Common myeloid progenitor, CD34-positive (primary cell): ENCODE measurements at regions not wholly inside any gene's neighbourhood (a gene's known extent, or its start where the extent isn't known, plus 50 kb on each side); places are given as distances from the start of the nearest gene placed in this dataset.

Experiments used
- CTCF ChIA-PET: fragments of 350-600 bp; sonication (Branson Sonifier 250); formaldehyde crosslinking; loops from one replicate; lab custom pipeline; 2021; ENCODE audit warnings: antibody characterized with exemption; lab: Charles Lee
- POLR2A ChIA-PET: fragments of 350-600 bp; sonication (Branson Sonifier 250); formaldehyde crosslinking; loops from one replicate; lab custom pipeline; 2021; ENCODE audit warnings: antibody characterized with exemption; lab: Charles Lee
- DNase-seq, 3 donors: peaks; one replicate each; pipeline versions ENCODE4 v3.0.0 to v3.0.0-alpha.2; 2013
- H3K27ac ChIP-seq, 2 experiments: 1 replicate in 1 of 2; 2 replicates in 1 of 2; pipeline ENCODE4 v1.7.0; 2013; ENCODE audit warnings: inconsistent platforms in 2 of 2, low read length in 2 of 2, mild to moderate bottlenecking in 2 of 2, low read depth in 1 of 2, moderate library complexity in 1 of 2; ENCODE audit not compliant: severe bottlenecking in 2 of 2, insufficient read depth in 1 of 2, poor library complexity in 1 of 2
- H3K27me3 ChIP-seq, 5 experiments: replicated peaks in 2 of 5; 1 replicate in 3 of 5; 2 replicates in 2 of 5; pipeline versions ENCODE4 v1.6.1 to v1.7.0; 2013; ENCODE audit warnings: low read length in 4 of 5, mild to moderate bottlenecking in 2 of 5, moderate library complexity in 2 of 5, inconsistent platforms in 1 of 5; ENCODE audit not compliant: insufficient read depth in 5 of 5, control insufficient read depth in 4 of 5
- H3K36me3 ChIP-seq, 4 experiments: 1 replicate in 2 of 4; 2 replicates in 2 of 4; pipeline versions ENCODE4 v1.6.1 to v1.7.0; 2013; ENCODE audit warnings: low read length in 3 of 4, control low read depth in 1 of 4, mild to moderate bottlenecking in 1 of 4; ENCODE audit not compliant: control insufficient read depth in 4 of 4, insufficient read depth in 4 of 4
- H3K4me1 ChIP-seq, 4 experiments: 1 replicate in 3 of 4; 2 replicates in 1 of 4; pipeline versions ENCODE4 v1.6.1 to v1.7.1; 2013; ENCODE audit warnings: low read length in 3 of 4, mild to moderate bottlenecking in 3 of 4, control low read depth in 1 of 4, inconsistent platforms in 1 of 4, moderate library complexity in 1 of 4; ENCODE audit not compliant: control insufficient read depth in 4 of 4, insufficient read depth in 4 of 4; ENCODE audit errors: control extremely low read depth in 1 of 4
- H3K4me3 ChIP-seq, 7 experiments: 1 replicate in 4 of 7; 2 replicates in 3 of 7; pipeline versions ENCODE4 v1.5.1 to v1.7.0; 2013; ENCODE audit warnings: mild to moderate bottlenecking in 7 of 7, low read length in 6 of 7, moderate library complexity in 6 of 7, inconsistent platforms in 2 of 7, low read depth in 2 of 7, control low read depth in 1 of 7; ENCODE audit not compliant: insufficient read depth in 4 of 7, control insufficient read depth in 1 of 7; ENCODE audit errors: extremely low read depth in 1 of 7
- H3K9me3 ChIP-seq, 5 experiments: 1 replicate in 4 of 5; 2 replicates in 1 of 5; pipeline versions ENCODE4 v1.6.1 to v1.7.1; 2013; ENCODE audit warnings: low read length in 4 of 5, mild to moderate bottlenecking in 2 of 5, inconsistent platforms in 1 of 5, low read depth in 1 of 5, moderate library complexity in 1 of 5; ENCODE audit not compliant: control insufficient read depth in 4 of 5, insufficient read depth in 2 of 5; ENCODE audit errors: control extremely low read depth in 1 of 5
- WGBS: methylation state at CpG from one replicate; pipeline ENCODE4 v1.1.5; 2013; ENCODE audit not compliant: insufficient coverage; 5-methylcytosine and 5-hydroxymethylcytosine counted together

GRCh38 chr2:215815960-215816359, 197.4 kb downstream of the MREG start:
- 97% methylated on average over 2 of the region's 2 CpGs for WGBS
- Histone ChIP-seq H3K27me3 (no peaks in the 10 kb centered on the region), H3K9me3 (peaks cover 0 to 16% (median 2%) of the 10 kb centered on the region in 5 experiments), H3K4me3 (no peak overlapping the region), H3K36me3 (no peaks in the 10 kb centered on the region), H3K27ac (no peak overlapping the region), H3K4me1 (peaks cover 12 to 24% (median 15%) of the 10 kb centered on the region in 4 experiments)
- CTCF ChIA-PET: interaction anchor here (1.1 kb wide), 2 partner anchors 14 to 29 kb away, joined by 3 read pairs; no protein-coding TSS in a partner anchor
- POLR2A ChIA-PET: no interaction called here
- DNase-seq: no peak

- Histone ChIP-seq H3K36me3 (no peaks in the 10 kb centered on the region), H3K4me3 (no peak overlapping the region), H3K27me3 (no peaks in the 10 kb centered on the region), H3K9me3 (peaks cover 0 to 2% (median 0%) of the 10 kb centered on the region in 5 experiments), H3K4me1 (peaks cover 13 to 28% (median 17%) of the 10 kb centered on the region in 4 experiments), H3K27ac (no peak overlapping the region)
- POLR2A ChIA-PET: no interaction called here
- CTCF ChIA-PET: interaction anchor here (3.8 kb wide), 1 partner anchor 19 kb away, joined by 14 read pairs; no protein-coding TSS in a partner anchor
- no peak for DNase-seq
These were observed 200.4 kb downstream of the MREG start for GRCh38 chr2:215812966-215813365.

DNA sequence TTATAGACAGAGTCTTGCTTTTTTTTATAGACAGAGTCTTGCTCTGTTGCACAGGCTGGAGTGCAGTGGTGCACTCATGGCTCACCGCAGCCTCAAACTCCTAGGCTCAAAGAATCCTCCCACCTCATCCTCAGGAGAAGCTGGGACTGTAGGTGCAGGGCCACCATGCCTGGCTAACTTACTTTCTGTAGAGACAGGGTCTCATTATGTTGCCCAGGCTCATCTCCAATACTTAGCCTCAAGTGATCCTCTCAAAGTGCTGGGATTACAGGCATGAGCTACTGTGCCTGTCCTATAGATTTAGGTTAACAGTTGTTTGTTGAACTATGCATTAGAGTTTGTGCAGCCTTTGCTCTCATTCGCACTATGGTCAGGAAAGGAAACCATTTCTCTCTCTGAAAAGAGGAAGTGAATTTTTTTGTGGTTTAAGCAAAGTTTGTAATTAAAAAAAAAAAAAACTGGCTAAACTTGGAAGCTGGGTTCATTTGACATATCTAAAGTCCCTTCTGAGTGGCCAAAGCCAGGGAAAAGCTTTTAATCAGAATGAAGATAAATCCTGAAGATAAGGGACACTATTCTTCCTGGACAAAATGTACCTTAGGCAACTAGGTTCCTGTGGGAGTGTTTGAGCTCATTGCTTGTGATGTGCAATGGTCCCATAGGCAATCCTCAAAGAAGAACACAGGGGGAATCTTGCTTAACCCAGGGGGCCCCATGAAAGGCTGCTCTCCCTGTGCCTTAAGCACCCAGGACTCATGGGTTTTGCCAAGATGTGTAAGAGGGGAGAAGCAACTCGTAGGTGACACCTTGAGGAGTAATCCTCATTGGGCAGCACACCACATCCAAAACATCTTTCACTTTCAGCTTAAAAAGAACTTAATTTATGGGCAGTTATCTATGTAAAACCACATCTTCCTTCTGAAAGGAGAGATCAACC, 201.7 kb downstream of the MREG start:
- Histone ChIP-seq H3K27ac (peak overlapping the region in 1 of 2 experiments; percentile 19), H3K36me3 (no peaks in the 10 kb centered on the region), H3K9me3 (peaks cover 0 to 2% (median 0%) of the 10 kb centered on the region in 5 experiments), H3K27me3 (peaks cover 0 to 2% (median 0%) of the 10 kb centered on the region in 5 experiments), H3K4me1 (peaks cover 13 to 28% (median 17%) of the 10 kb centered on the region in 4 experiments), H3K4me3 (peak overlapping the region in 1 of 7 experiments; percentile 14)
- 63% methylated on average over 1 of the region's 3 CpGs for WGBS
- ChIA-PET POLR2A (no interaction called here), CTCF (interaction anchor here (0.7 to 3.8 kb wide), 6 partner anchors 13 to 80 kb away, joined by 3 to 14 read pairs (median 4); no protein-coding TSS in a partner anchor)
- DNase-seq: peak; percentile 64 to 90 (median 88)

DNA sequence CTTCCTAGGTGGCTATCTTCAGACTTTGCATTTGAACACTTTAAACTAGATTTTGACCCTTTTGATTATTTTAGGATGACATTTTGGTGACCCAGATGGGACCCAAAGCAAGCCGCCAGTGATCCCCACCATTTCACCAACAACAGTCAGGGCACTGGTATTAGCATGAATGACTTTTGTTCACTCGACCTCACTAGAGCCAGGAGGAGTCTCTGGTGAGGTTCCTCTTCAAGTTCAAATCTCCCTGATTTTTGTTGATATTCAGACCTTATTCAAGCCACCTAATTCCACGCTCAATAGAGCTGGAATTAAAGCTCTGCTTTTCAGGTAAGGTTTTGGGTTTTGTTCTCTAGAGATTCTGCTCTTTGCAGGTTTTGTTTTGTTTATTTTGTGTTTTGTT, 202.3 kb downstream of the MREG start:
- no peak overlapping the region for H3K27ac ChIP-seq
- no peaks in the 10 kb centered on the region for H3K36me3 ChIP-seq
- ChIA-PET POLR2A (no interaction called here), CTCF (interaction anchor here (0.7 to 1.4 kb wide), 3 partner anchors 13 to 19 kb away, joined by 3 to 5 read pairs (median 3); no protein-coding TSS in a partner anchor)
- peaks cover 0 to 2% (median 0%) of the 10 kb centered on the region in 5 experiments for H3K27me3 ChIP-seq
- DNase-seq: no peak
- H3K4me1 ChIP-seq: peaks cover 13 to 28% (median 17%) of the 10 kb centered on the region in 4 experiments
- peak overlapping the region in 1 of 7 experiments; percentile 14 for H3K4me3 ChIP-seq
- 95% methylated on average over 3 of the region's 3 CpGs for WGBS
- peaks cover 0 to 2% (median 0%) of the 10 kb centered on the region in 5 experiments for H3K9me3 ChIP-seq

DNA sequence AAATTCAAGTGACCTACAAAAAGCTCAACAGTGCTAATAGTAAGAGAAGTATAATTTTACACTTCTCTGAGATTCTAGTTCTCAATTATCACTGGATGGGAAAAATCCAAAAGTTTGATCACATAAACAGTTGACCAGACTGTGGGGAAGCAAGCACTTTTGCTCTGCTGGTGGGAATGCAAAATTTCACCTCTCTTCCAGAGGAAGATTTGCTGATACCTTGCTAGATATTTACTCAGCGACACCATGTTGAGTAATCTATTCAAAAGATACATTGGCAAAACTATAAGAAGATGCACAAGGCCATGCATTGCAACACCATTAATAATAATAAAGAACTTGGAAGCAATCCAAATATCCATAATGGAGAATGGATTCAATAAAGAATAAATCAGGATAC, 204.4 kb downstream of the MREG start:
- H3K4me3 ChIP-seq: no peak overlapping the region
- no peak overlapping the region for H3K27ac ChIP-seq
- ChIA-PET CTCF (interaction anchor here (1.4 to 2.2 kb wide), 2 partner anchors 17 to 23 kb away, joined by 4 to 6 read pairs; no protein-coding TSS in a partner anchor), POLR2A (no interaction called here)
- no peak for DNase-seq
- no peaks in the 10 kb centered on the region for H3K9me3 ChIP-seq
- peaks cover 13 to 28% (median 17%) of the 10 kb centered on the region in 4 experiments for H3K4me1 ChIP-seq
- peaks cover 0 to 2% (median 0%) of the 10 kb centered on the region in 5 experiments for H3K27me3 ChIP-seq
- no peaks in the 10 kb centered on the region for H3K36me3 ChIP-seq
- no CpG with 5 or more reads among the region's 1 CpG for WGBS

DNA sequence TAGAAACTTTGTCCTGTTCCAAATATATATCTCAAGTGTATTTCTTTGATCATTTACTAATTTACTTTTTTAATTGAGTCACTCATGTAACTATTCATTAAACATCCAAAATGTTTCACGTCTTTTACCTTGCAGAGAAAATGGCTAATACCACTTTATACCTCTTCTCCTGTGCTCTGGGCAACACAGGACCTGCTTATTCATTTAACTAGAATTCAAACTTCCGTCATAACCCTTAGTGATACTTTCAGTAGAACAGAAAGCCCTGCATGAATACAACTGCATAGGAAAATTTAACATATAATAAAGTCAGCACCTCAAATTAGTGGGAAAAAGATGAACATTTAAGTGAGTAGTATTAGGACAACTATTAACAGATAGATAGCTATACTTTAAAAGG, 205.2 kb downstream of the MREG start:
- no peak overlapping the region for H3K27ac ChIP-seq
- WGBS: no CpG with 5 or more reads among the region's 2 CpGs
- no peaks in the 10 kb centered on the region for H3K36me3 ChIP-seq
- H3K4me3 ChIP-seq: no peak overlapping the region
- no peaks in the 10 kb centered on the region for H3K9me3 ChIP-seq
- H3K27me3 ChIP-seq: peaks cover 0 to 2% (median 0%) of the 10 kb centered on the region in 5 experiments
- no peak for DNase-seq
- ChIA-PET CTCF (interaction anchor here (1.4 to 2.2 kb wide), 2 partner anchors 16 to 22 kb away, joined by 4 to 6 read pairs; no protein-coding TSS in a partner anchor), POLR2A (no interaction called here)
- H3K4me1 ChIP-seq: peaks cover 13 to 25% (median 17%) of the 10 kb centered on the region in 4 experiments
